ENCODE measurements at regions not wholly inside any gene's neighbourhood (a gene's known extent, or its start where the extent isn't known, plus 50 kb on each side); places are given as distances from the start of the nearest gene placed in this dataset.
"Not testable (repeated sequence)": the region's sequence is repeated elsewhere in the genome, so short reads cannot be mapped to it uniquely, and the experiment has no call there.

GRCh38 chr4:72709475-72709874 lies 140.5 kb upstream of the ADAMTS3 start:
- H3K4me3 ChIP-seq (ENCODE audit: insufficient read depth, low read length, poor library complexity, severe bottlenecking) = no peak overlapping the region
- H3K4me2 ChIP-seq (ENCODE audit: low read depth, low read length, poor library complexity, severe bottlenecking) = no peak overlapping the region
- H3K9me3 ChIP-seq (ENCODE audit: insufficient read depth, low read length) = no peaks in the 10 kb centered on the region
- no peaks in the 10 kb centered on the region for H4K20me1 ChIP-seq (ENCODE audit: low read depth, low read length)
- H3K27me3 ChIP-seq (ENCODE audit: low read length) = no peaks in the 10 kb centered on the region
- no peak overlapping the region for H3K9ac ChIP-seq (ENCODE audit: low read length)
- TF ChIP-seq EZH2phosphoT487 (conservative IDR thresholded peaks at IDR 0.05; ENCODE audit: low read length) (no peak), CTCF (IDR thresholded peaks at IDR 0.05; ENCODE audit: insufficient read depth, low read length, poor library complexity, severe bottlenecking) (no peak)
- no peaks in the 10 kb centered on the region for H3K36me3 ChIP-seq (ENCODE audit: low read length)
- no peak overlapping the region for H3K27ac ChIP-seq (ENCODE audit: low read depth, low read length)
- H2AFZ ChIP-seq (ENCODE audit: low read depth, low read length, severe bottlenecking) = no peak overlapping the region
- no peaks in the 10 kb centered on the region for H3K9me2 ChIP-seq (replicated peaks; ENCODE audit: insufficient read depth, low read length)
- no peaks in the 10 kb centered on the region for H3K79me2 ChIP-seq (ENCODE audit: insufficient read depth, low read length)
- no peaks in the 10 kb centered on the region for H3F3A ChIP-seq (ENCODE audit: insufficient read depth)

GRCh38 chr4:72706684-72707083 lies 137.7 kb upstream of the ADAMTS3 start:
- no peak for TF ChIP-seq EZH2phosphoT487 (conservative IDR thresholded peaks at IDR 0.05; ENCODE audit: low read length)
- no peak for TF ChIP-seq CTCF (IDR thresholded peaks at IDR 0.05; ENCODE audit: insufficient read depth, low read length, poor library complexity, severe bottlenecking)
- H4K20me1 ChIP-seq (ENCODE audit: low read depth, low read length) = no peaks in the 10 kb centered on the region
- H2AFZ ChIP-seq (ENCODE audit: low read depth, low read length, severe bottlenecking) = no peak overlapping the region
- H3F3A ChIP-seq (ENCODE audit: insufficient read depth) = no peaks in the 10 kb centered on the region
- no peaks in the 10 kb centered on the region for H3K79me2 ChIP-seq (ENCODE audit: insufficient read depth, low read length)
- H3K4me2 ChIP-seq (ENCODE audit: low read depth, low read length, poor library complexity, severe bottlenecking) = no peak overlapping the region
- H3K9me3 ChIP-seq (ENCODE audit: insufficient read depth, low read length) = no peaks in the 10 kb centered on the region
- H3K36me3 ChIP-seq (ENCODE audit: low read length) = no peaks in the 10 kb centered on the region
- no peak overlapping the region for H3K27ac ChIP-seq (ENCODE audit: low read depth, low read length)
- no peak overlapping the region for H3K9ac ChIP-seq (ENCODE audit: low read length)
- H3K9me2 ChIP-seq (replicated peaks; ENCODE audit: insufficient read depth, low read length) = no peaks in the 10 kb centered on the region
- H3K4me3 ChIP-seq (ENCODE audit: insufficient read depth, low read length, poor library complexity, severe bottlenecking) = no peak overlapping the region
- no peaks in the 10 kb centered on the region for H3K27me3 ChIP-seq (ENCODE audit: low read length)

GRCh38 chr4:72704925-72705640 lies 136.1 kb upstream of the ADAMTS3 start:
- H3K4me3 ChIP-seq (ENCODE audit: insufficient read depth, low read length, poor library complexity, severe bottlenecking); H3K27ac ChIP-seq (ENCODE audit: low read depth, low read length); H2AFZ ChIP-seq (ENCODE audit: low read depth, low read length, severe bottlenecking); H3F3A ChIP-seq (ENCODE audit: insufficient read depth); H3K4me2 ChIP-seq (ENCODE audit: low read depth, low read length, poor library complexity, severe bottlenecking); H3K9me3 ChIP-seq (ENCODE audit: insufficient read depth, low read length); H4K20me1 ChIP-seq (ENCODE audit: low read depth, low read length); H3K27me3 ChIP-seq (ENCODE audit: low read length); H3K36me3 ChIP-seq (ENCODE audit: low read length); H3K9me2 ChIP-seq (replicated peaks; ENCODE audit: insufficient read depth, low read length); H3K9ac ChIP-seq (ENCODE audit: low read length); H3K79me2 ChIP-seq (ENCODE audit: insufficient read depth, low read length): not testable (repeated sequence)

- H3K4me2 ChIP-seq (ENCODE audit: low read depth, low read length, poor library complexity, severe bottlenecking) = no peak overlapping the region
- H3K9ac ChIP-seq (ENCODE audit: low read length) = no peak overlapping the region
- no peaks in the 10 kb centered on the region for H3K36me3 ChIP-seq (ENCODE audit: low read length)
- no peaks in the 10 kb centered on the region for H3K9me2 ChIP-seq (replicated peaks; ENCODE audit: insufficient read depth, low read length)
- H3K79me2 ChIP-seq (ENCODE audit: insufficient read depth, low read length) = no peaks in the 10 kb centered on the region
- no peak overlapping the region for H3K4me3 ChIP-seq (ENCODE audit: insufficient read depth, low read length, poor library complexity, severe bottlenecking)
- no peak overlapping the region for H2AFZ ChIP-seq (ENCODE audit: low read depth, low read length, severe bottlenecking)
- no peaks in the 10 kb centered on the region for H3F3A ChIP-seq (ENCODE audit: insufficient read depth)
- no peaks in the 10 kb centered on the region for H3K27me3 ChIP-seq (ENCODE audit: low read length)
- TF ChIP-seq CTCF (IDR thresholded peaks at IDR 0.05; ENCODE audit: insufficient read depth, low read length, poor library complexity, severe bottlenecking) = no peak
- TF ChIP-seq EZH2phosphoT487 (conservative IDR thresholded peaks at IDR 0.05; ENCODE audit: low read length) = no peak
- no peak overlapping the region for H3K27ac ChIP-seq (ENCODE audit: low read depth, low read length)
- H3K9me3 ChIP-seq (ENCODE audit: insufficient read depth, low read length) = no peaks in the 10 kb centered on the region
- H4K20me1 ChIP-seq (ENCODE audit: low read depth, low read length) = no peaks in the 10 kb centered on the region
These were observed 133.9 kb upstream of the ADAMTS3 start for GRCh38 chr4:72702948-72703347.

All from SU-DHL-6 (cell line).